Endothelial cell of umbilical vein (primary cell): ENCODE measurements at regions not wholly inside any gene's neighbourhood (a gene's known extent, or its start where the extent isn't known, plus 50 kb on each side); places are given as distances from the start of the nearest gene placed in this dataset.

Experiments used
- BruUV-seq: library from RNA; stranded (reverse); fragments of 400-500 nt; replicated peaks from 2 replicates; lab custom pipeline; 2021; lab: Mats Ljungman, UMichigan
- CTCF ChIA-PET: fragments of 300-600, 350-600 bp; sonication (Branson Sonifier 250); formaldehyde crosslinking; loops from one replicate; lab custom pipeline; 2021; ENCODE audit warnings: antibody characterized with exemption, inconsistent platforms; lab: Charles Lee
- POLR2A ChIA-PET: fragments of 300-600, 350-600 bp; sonication (Branson Sonifier 250); formaldehyde crosslinking; loops from one replicate; lab custom pipeline; 2021; ENCODE audit warnings: antibody characterized with exemption, inconsistent platforms; lab: Charles Lee
- DNase-seq: peaks from one replicate; pipeline ENCODE4 v3.0.0-alpha.2; 2011; ENCODE audit warnings: low read depth, low spot score
- FAIRE-seq: peaks from 2 replicates; lab custom pipeline; 2011; peaks lifted over from hg19 to GRCh38; lab: Jason Lieb, UNC
- H2AFZ ChIP-seq: 2 replicates; pipeline ENCODE4 v1.6.0; 2012; ENCODE audit warnings: low read depth, low read length, control low read depth, inconsistent platforms
- H3K27ac ChIP-seq: 2 replicates; pipeline ENCODE4 v1.5.1; 2011; ENCODE audit warnings: low read depth, mild to moderate bottlenecking, control low read depth, low read length, moderate library complexity; ENCODE audit not compliant: insufficient read depth
- H3K27me3 ChIP-seq, 2 experiments: 2 replicates each; pipeline versions ENCODE4 v1.6.0 to v1.6.1; 2011; ENCODE audit warnings: low read length in 2 of 2, mixed read lengths in 1 of 2; ENCODE audit not compliant: control insufficient read depth in 2 of 2, insufficient read depth in 2 of 2
- H3K36me3 ChIP-seq, 2 experiments: 2 replicates in 1 of 2; 3 replicates in 1 of 2; pipeline ENCODE4 v1.5.1; 2011; ENCODE audit warnings: low read length in 2 of 2, mild to moderate bottlenecking in 1 of 2, moderate library complexity in 1 of 2; ENCODE audit not compliant: control insufficient read depth in 2 of 2, insufficient read depth in 2 of 2; ENCODE audit errors: extremely low read depth in 1 of 2
- H3K4me1 ChIP-seq: 3 replicates; pipeline ENCODE4 v1.5.1; 2011; ENCODE audit warnings: mild to moderate bottlenecking, low read length; ENCODE audit not compliant: control insufficient read depth, insufficient read depth; ENCODE audit errors: extremely low read depth
- H3K4me2 ChIP-seq: 2 replicates; pipeline ENCODE4 v1.6.1; 2011; ENCODE audit warnings: low read length, control low read depth, mixed read lengths; ENCODE audit not compliant: insufficient read depth
- H3K4me3 ChIP-seq, 3 experiments: fragments of 200-600 bp in 1 of 3; sonication (generic), shearing (Covaris generic) in 1 of 3; replicated peaks in 1 of 3; 2 replicates each; pipeline ENCODE4 v1.5.1; 2011 to 2016; ENCODE audit warnings: control low read depth in 3 of 3, low read length in 3 of 3, mild to moderate bottlenecking in 2 of 3, inconsistent platforms in 1 of 3, low read depth in 1 of 3, moderate library complexity in 1 of 3; ENCODE audit not compliant: insufficient read depth in 1 of 3
- H3K79me2 ChIP-seq: 2 replicates; pipeline ENCODE4 v1.6.0; 2012; ENCODE audit warnings: low read length, inconsistent platforms; ENCODE audit not compliant: control insufficient read depth, insufficient read depth
- H3K9ac ChIP-seq: replicated peaks from 2 replicates; pipeline ENCODE3; 2011; ENCODE audit warnings: low read length, control low read depth; ENCODE audit not compliant: insufficient read depth; ENCODE audit errors: extremely low read depth
- H3K9me1 ChIP-seq: replicated peaks from 3 replicates; pipeline ENCODE4 v1.6.0; 2011; ENCODE audit warnings: mild to moderate bottlenecking, low read length; ENCODE audit not compliant: control insufficient read depth, insufficient read depth; ENCODE audit errors: extremely low read depth
- H3K9me3 ChIP-seq: replicated peaks from 2 replicates; pipeline ENCODE4 v1.5.1; 2012; ENCODE audit warnings: low read length, inconsistent platforms; ENCODE audit not compliant: control insufficient read depth, insufficient read depth
- H4K20me1 ChIP-seq: replicated peaks from 2 replicates; pipeline ENCODE3; 2011; ENCODE audit warnings: mild to moderate bottlenecking, low read length; ENCODE audit not compliant: control insufficient read depth, insufficient read depth; ENCODE audit errors: extremely low read depth
- CTCF ChIP-seq, 2 donors: IDR thresholded peaks; 1 replicate in 1 of 2; 2 replicates in 1 of 2; pipeline ENCODE4 v1.5.1; 2011; ENCODE audit warnings: low read length in 2 of 2, mild to moderate bottlenecking in 2 of 2, moderate library complexity in 2 of 2, control low read depth in 1 of 2, inconsistent platforms in 1 of 2, low read depth in 1 of 2; ENCODE audit not compliant: insufficient read depth in 1 of 2; ENCODE audit errors: extremely low read depth in 1 of 2
- EZH2 ChIP-seq: IDR thresholded peaks from 2 replicates; pipeline ENCODE4 v1.6.1; 2012; ENCODE audit warnings: borderline replicate concordance, low read depth, mild to moderate bottlenecking, moderate library complexity, low read length, inconsistent platforms; ENCODE audit not compliant: severe bottlenecking
- FOS ChIP-seq: IDR thresholded peaks from 2 replicates; pipeline ENCODE4 v1.6.1; 2011; ENCODE audit warnings: mild to moderate bottlenecking, low read length, moderate library complexity, borderline replicate concordance; ENCODE audit not compliant: insufficient read depth
- GATA2 ChIP-seq: IDR thresholded peaks from 2 replicates; pipeline ENCODE4 v1.7.0; 2011; ENCODE audit warnings: low read depth, mild to moderate bottlenecking, moderate library complexity, mixed read lengths, low read length; ENCODE audit not compliant: insufficient read length, insufficient read depth
- JUN ChIP-seq: IDR thresholded peaks from 2 replicates; pipeline ENCODE4 v1.6.1; 2011; ENCODE audit warnings: borderline replicate concordance, low read depth; ENCODE audit not compliant: insufficient read length, insufficient read depth
- MAX ChIP-seq: IDR thresholded peaks from 2 replicates; pipeline ENCODE4 v1.6.1; 2011; ENCODE audit not compliant: insufficient read depth, insufficient read length
- MYC ChIP-seq: IDR thresholded peaks from one replicate; pipeline ENCODE4 v1.6.1; 2011; ENCODE audit warnings: mild to moderate bottlenecking, low read depth, low read length
- POLR2A ChIP-seq: IDR thresholded peaks from 2 replicates; pipeline ENCODE4 v1.6.1; 2012; ENCODE audit warnings: low read depth, mild to moderate bottlenecking, control low read depth, low read length
- POLR2AphosphoS5 ChIP-seq: IDR thresholded peaks from 2 replicates; pipeline ENCODE4 v1.6.1; 2012; ENCODE audit warnings: low read depth, mild to moderate bottlenecking, control low read depth, low read length, moderate library complexity; ENCODE audit not compliant: insufficient read depth
- dilution Hi-C: fragments of 300-500 bp; cut with MboI; formaldehyde crosslinking; loops from one replicate; pipeline ENCODE4 v1.15.0; 2019; ENCODE audit warnings: low sequenced_read_pairs; ENCODE audit not compliant: extremely low pct_ligation_motif_present
- intact Hi-C: fragments of 100-400 bp; cut with micrococcal nuclease; formaldehyde crosslinking; loops from one replicate; pipeline ENCODE4 v1.10.0; 2022

- POLR2A ChIA-PET = no interaction called here
- H3K27me3 ChIP-seq = no peaks in the 10 kb centered on the region
- H3K4me3 ChIP-seq = no peak overlapping the region
- CTCF ChIA-PET = no interaction called here
- no TSS peak for BruUV-seq
- H3K4me2 ChIP-seq = no peak overlapping the region
- no peak overlapping the region for H3K9ac ChIP-seq
- H3K36me3 ChIP-seq = no peaks in the 10 kb centered on the region
- intact Hi-C loops (no loop called here), dilution Hi-C loops (no loop called here)
- no peak for DNase-seq
- H3K9me3 ChIP-seq = no peaks in the 10 kb centered on the region
- no peaks in the 10 kb centered on the region for H3K4me1 ChIP-seq
- TF ChIP-seq MAX = no peak
- no peak for TF ChIP-seq POLR2AphosphoS5
- no peak for TF ChIP-seq GATA2
- TF ChIP-seq JUN = no peak
- no peak for TF ChIP-seq FOS
- TF ChIP-seq EZH2 = no peak
- TF ChIP-seq CTCF (IDR thresholded peaks at IDR 0.05; ENCODE audit: extremely low read depth in 1 of 2, insufficient read depth in 1 of 2, low read depth in 1 of 2, low read length in 2 of 2) = no peak
- no peak for TF ChIP-seq MYC
- TF ChIP-seq POLR2A = no peak
- no peak for FAIRE-seq
- no peaks in the 10 kb centered on the region for H3K9me1 ChIP-seq
- H4K20me1 ChIP-seq = no peaks in the 10 kb centered on the region
- no peaks in the 10 kb centered on the region for H3K79me2 ChIP-seq
- no peak overlapping the region for H3K27ac ChIP-seq
- H2AFZ ChIP-seq = no peak overlapping the region
These were observed 452.8 kb downstream of the CBLN2 start for GRCh38 chr18:72091369-72091768.
